DND-41 (cell line): ENCODE measurements at regions not wholly inside any gene's neighbourhood (a gene's known extent, or its start where the extent isn't known, plus 50 kb on each side); places are given as distances from the start of the nearest gene placed in this dataset.

ENCODE experiments used
- CTCF ChIP-seq: IDR thresholded peaks from 2 replicates; pipeline ENCODE4 v1.5.1; 2012; ENCODE audit warnings: borderline replicate concordance, low read length, moderate library complexity, mild to moderate bottlenecking; ENCODE audit not compliant: poor library complexity, severe bottlenecking; ENCODE audit errors: extremely low read depth
- EZH2 ChIP-seq: IDR thresholded peaks from 3 replicates; pipeline ENCODE4 v1.6.1; 2012; ENCODE audit warnings: borderline replicate concordance, low read depth, mild to moderate bottlenecking, moderate library complexity, low read length, inconsistent platforms; ENCODE audit not compliant: severe bottlenecking

- TF ChIP-seq EZH2 (no peak), CTCF (no peak)
Observed at GRCh38 chr10:121653608-121654007, 55.4 kb upstream of the FGFR2 start.
